H9 (cell line): ENCODE measurements at regions not wholly inside any gene's neighbourhood (a gene's known extent, or its start where the extent isn't known, plus 50 kb on each side); places are given as distances from the start of the nearest gene placed in this dataset.

Experiments
- DNase-seq: peaks from one replicate; pipeline ENCODE4 v3.0.0-alpha.2; 2017
- H2AFZ ChIP-seq: one replicate; pipeline ENCODE4 v1.6.1; 2013; ENCODE audit warnings: mild to moderate bottlenecking, low read length, control low read depth, moderate library complexity
- H2AK5ac ChIP-seq: 2 replicates; pipeline ENCODE4 v1.6.1; 2013; ENCODE audit warnings: low read length, control low read depth, mixed read lengths; ENCODE audit not compliant: insufficient read length
- H2BK120ac ChIP-seq: one replicate; pipeline ENCODE4 v1.6.1; 2013; ENCODE audit warnings: low read depth, mild to moderate bottlenecking, low read length, control low read depth, inconsistent platforms; ENCODE audit not compliant: poor library complexity, severe bottlenecking
- H2BK12ac ChIP-seq: 2 replicates; pipeline ENCODE4 v1.6.1; 2013; ENCODE audit warnings: low read length, control low read depth, mixed read lengths, low read depth; ENCODE audit not compliant: insufficient read length
- H2BK15ac ChIP-seq: 2 replicates; pipeline ENCODE4 v1.6.1; 2013; ENCODE audit warnings: low read depth, low read length, control low read depth
- H2BK20ac ChIP-seq: one replicate; pipeline ENCODE4 v1.6.1; 2013; ENCODE audit warnings: low read depth, mild to moderate bottlenecking, low read length, control low read depth, inconsistent platforms; ENCODE audit not compliant: poor library complexity, severe bottlenecking
- H2BK5ac ChIP-seq: 2 replicates; pipeline ENCODE4 v1.6.1; 2013; ENCODE audit warnings: low read length, control low read depth, mixed read lengths; ENCODE audit not compliant: insufficient read length
- H3K14ac ChIP-seq: 2 replicates; pipeline ENCODE4 v1.6.1; 2013; ENCODE audit warnings: low read length, control low read depth; ENCODE audit not compliant: insufficient read depth
- H3K18ac ChIP-seq: 2 replicates; pipeline ENCODE4 v1.6.1; 2013; ENCODE audit warnings: low read depth, mild to moderate bottlenecking, mixed read lengths, low read length, control low read depth; ENCODE audit not compliant: insufficient read length
- H3K23ac ChIP-seq: 2 replicates; pipeline ENCODE4 v1.6.1; 2013; ENCODE audit warnings: low read length, control low read depth, mixed read lengths, low read depth; ENCODE audit not compliant: insufficient read length
- H3K23me2 ChIP-seq: 2 replicates; pipeline ENCODE4 v1.6.1; 2013; ENCODE audit warnings: low read depth, mild to moderate bottlenecking, mixed read lengths, low read length, control low read depth; ENCODE audit not compliant: insufficient read length, poor library complexity, severe bottlenecking
- H3K27ac ChIP-seq: 2 replicates; pipeline ENCODE4 v1.5.1; 2013; ENCODE audit warnings: low read length, control low read depth, mixed read lengths, low read depth; ENCODE audit not compliant: insufficient read length
- H3K27me3 ChIP-seq: 2 replicates; pipeline ENCODE4 v1.6.1; 2013; ENCODE audit warnings: low read length, control low read depth, inconsistent platforms; ENCODE audit not compliant: insufficient read depth
- H3K4ac ChIP-seq: 2 replicates; pipeline ENCODE4 v1.6.1; 2013; ENCODE audit warnings: low read depth, mild to moderate bottlenecking, control low read depth, inconsistent platforms, low read length, moderate library complexity
- H3K4me1 ChIP-seq: 2 replicates; pipeline ENCODE4 v1.6.1; 2013; ENCODE audit warnings: low read length, control low read depth, inconsistent platforms; ENCODE audit not compliant: insufficient read depth
- H3K4me2 ChIP-seq: 2 replicates; pipeline ENCODE4 v1.6.1; 2013; ENCODE audit warnings: low read length, control low read depth, mixed read lengths; ENCODE audit not compliant: insufficient read length, insufficient read depth
- H3K56ac ChIP-seq: 2 replicates; pipeline ENCODE4 v1.6.1; 2013; ENCODE audit warnings: low read depth, mild to moderate bottlenecking, mixed read lengths, low read length, control low read depth; ENCODE audit not compliant: insufficient read length
- H3K79me1 ChIP-seq: 2 replicates; pipeline ENCODE4 v1.6.1; 2013; ENCODE audit warnings: low read depth, mild to moderate bottlenecking, moderate library complexity, low read length, control low read depth, inconsistent platforms; ENCODE audit not compliant: insufficient read depth, poor library complexity, severe bottlenecking
- H3K79me2 ChIP-seq: 2 replicates; pipeline ENCODE4 v1.6.1; 2013; ENCODE audit warnings: low read length, control low read depth, inconsistent platforms; ENCODE audit not compliant: insufficient read depth
- H3K9ac ChIP-seq: 2 replicates; pipeline ENCODE4 v1.6.1; 2013; ENCODE audit warnings: low read length, control low read depth, mixed read lengths; ENCODE audit not compliant: insufficient read length; ENCODE audit errors: extremely low read depth
- H3K9me3 ChIP-seq: one replicate; pipeline ENCODE4 v1.6.1; 2013; ENCODE audit warnings: low read depth, low read length, inconsistent platforms; ENCODE audit not compliant: control insufficient read depth
- H3T11ph ChIP-seq: one replicate; pipeline ENCODE4 v1.6.1; 2013; ENCODE audit warnings: mild to moderate bottlenecking, low read length, control low read depth, inconsistent platforms
- H4K20me1 ChIP-seq: one replicate; pipeline ENCODE4 v1.6.1; 2013; ENCODE audit not compliant: control insufficient read depth, insufficient read length, insufficient read depth
- H4K5ac ChIP-seq: 2 replicates; pipeline ENCODE4 v1.6.1; 2013; ENCODE audit warnings: low read depth, mild to moderate bottlenecking, mixed read lengths, low read length, control low read depth; ENCODE audit not compliant: insufficient read length
- H4K8ac ChIP-seq: replicated peaks from 2 replicates; pipeline ENCODE4 v1.6.1; 2013; ENCODE audit warnings: low read length, control low read depth, mixed read lengths, low read depth; ENCODE audit not compliant: insufficient read length
- H4K91ac ChIP-seq: 2 replicates; pipeline ENCODE4 v1.6.1; 2013; ENCODE audit warnings: low read depth, mild to moderate bottlenecking, moderate library complexity, mixed read lengths, low read length, control low read depth; ENCODE audit not compliant: insufficient read length
- H3K27ac Mint-ChIP-seq, 3 experiments: 2 replicates in 2 of 3; 3 replicates in 1 of 3; pipeline ENCODE4 v1.8.0; 2020 to 2021; ENCODE audit warnings: mixed read lengths in 3 of 3, mild to moderate bottlenecking in 1 of 3, moderate library complexity in 1 of 3
- H3K27me3 Mint-ChIP-seq: 2 replicates; pipeline ENCODE4 v1.8.0; 2021; ENCODE audit warnings: low read depth, mild to moderate bottlenecking, moderate library complexity, mixed read lengths
- H3K36me3 Mint-ChIP-seq, 3 experiments: 2 replicates in 2 of 3; 3 replicates in 1 of 3; pipeline ENCODE4 v1.8.0; 2020 to 2021; ENCODE audit warnings: low read depth in 3 of 3, mixed read lengths in 3 of 3; ENCODE audit not compliant: insufficient read depth in 1 of 3
- H3K4me1 Mint-ChIP-seq, 2 experiments: 2 replicates each; pipeline ENCODE4 v1.8.0; 2020; ENCODE audit warnings: mixed read lengths in 2 of 2
- H3K4me3 Mint-ChIP-seq, 2 experiments: 2 replicates in 1 of 2; 3 replicates in 1 of 2; pipeline ENCODE4 v1.8.0; 2020 to 2021; ENCODE audit warnings: mild to moderate bottlenecking in 2 of 2, mixed read lengths in 2 of 2, moderate library complexity in 1 of 2
- H3K9me3 Mint-ChIP-seq, 2 experiments: 2 replicates in 1 of 2; 3 replicates in 1 of 2; pipeline ENCODE4 v1.8.0; 2020; ENCODE audit warnings: mild to moderate bottlenecking in 2 of 2, mixed read lengths in 2 of 2, moderate library complexity in 1 of 2
- WGBS: extraction: QIAGEN DNeasy Blood & Tissue Kit; methylation state at CpG from one replicate; pipeline ENCODE4 v1.1.7; 2013; ENCODE audit warnings: missing lambda C conversion rate, low lambda C conversion rate, mixed read lengths; ENCODE audit not compliant: insufficient read length; ENCODE audit errors: extremely low coverage; 5-methylcytosine and 5-hydroxymethylcytosine counted together
- TF ChIP-seq, protein P1 (sequence below): fragments of 200-600 bp; sonication (generic); conservative IDR thresholded peaks from 3 replicates; pipeline ENCODE4 v1.8.0; 2021; ENCODE audit warnings: antibody characterized with exemption, mild to moderate bottlenecking

DNA sequence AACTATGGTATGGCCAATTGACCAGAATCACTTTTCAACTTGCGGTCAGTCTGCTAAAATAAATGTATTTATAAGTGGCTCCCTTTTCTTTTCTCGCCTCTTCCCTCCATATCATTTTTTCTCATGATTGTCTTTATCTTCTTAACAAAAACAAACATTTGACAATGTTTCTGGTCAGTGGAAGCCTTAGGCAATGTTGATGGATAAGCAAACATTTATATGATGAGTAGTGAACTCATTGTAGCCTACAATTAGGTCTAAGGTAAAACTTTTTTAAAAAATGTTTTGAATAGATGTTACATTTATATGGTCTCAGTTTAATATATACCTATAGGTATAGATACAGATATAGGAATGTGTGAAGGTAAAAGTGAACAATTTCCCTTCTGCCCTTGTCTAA lies 355.4 kb downstream of the MFSD1 start:
- no peak overlapping the region for H4K5ac ChIP-seq
- H3K4ac ChIP-seq: no peak overlapping the region
- H2AFZ ChIP-seq: no peak overlapping the region
- no peak overlapping the region for H2BK12ac ChIP-seq
- Mint-ChIP-seq H3K4me3 (no peak overlapping the region), H3K27ac (no peak overlapping the region), H3K27me3 (no peaks in the 10 kb centered on the region), H3K9me3 (no peaks in the 10 kb centered on the region), H3K36me3 (no peaks in the 10 kb centered on the region), H3K4me1 (peaks cover 3 to 4% of the 10 kb centered on the region in 2 experiments; a peak in 3 of 4 replicates)
- no peak overlapping the region for H3T11ph ChIP-seq
- H4K20me1 ChIP-seq: no peaks in the 10 kb centered on the region
- H3K14ac ChIP-seq: no peak overlapping the region
- H2BK15ac ChIP-seq: no peak overlapping the region
- no peak overlapping the region for H4K8ac ChIP-seq
- H3K9me3 ChIP-seq: no peaks in the 10 kb centered on the region
- H2BK20ac ChIP-seq: no peak overlapping the region
- H3K23ac ChIP-seq: no peak overlapping the region
- H3K79me1 ChIP-seq: no peaks in the 10 kb centered on the region
- WGBS: 100% methylated on average over 1 of the region's 2 CpGs
- no peaks in the 10 kb centered on the region for H3K27me3 ChIP-seq
- TF ChIP-seq, protein P1, sequence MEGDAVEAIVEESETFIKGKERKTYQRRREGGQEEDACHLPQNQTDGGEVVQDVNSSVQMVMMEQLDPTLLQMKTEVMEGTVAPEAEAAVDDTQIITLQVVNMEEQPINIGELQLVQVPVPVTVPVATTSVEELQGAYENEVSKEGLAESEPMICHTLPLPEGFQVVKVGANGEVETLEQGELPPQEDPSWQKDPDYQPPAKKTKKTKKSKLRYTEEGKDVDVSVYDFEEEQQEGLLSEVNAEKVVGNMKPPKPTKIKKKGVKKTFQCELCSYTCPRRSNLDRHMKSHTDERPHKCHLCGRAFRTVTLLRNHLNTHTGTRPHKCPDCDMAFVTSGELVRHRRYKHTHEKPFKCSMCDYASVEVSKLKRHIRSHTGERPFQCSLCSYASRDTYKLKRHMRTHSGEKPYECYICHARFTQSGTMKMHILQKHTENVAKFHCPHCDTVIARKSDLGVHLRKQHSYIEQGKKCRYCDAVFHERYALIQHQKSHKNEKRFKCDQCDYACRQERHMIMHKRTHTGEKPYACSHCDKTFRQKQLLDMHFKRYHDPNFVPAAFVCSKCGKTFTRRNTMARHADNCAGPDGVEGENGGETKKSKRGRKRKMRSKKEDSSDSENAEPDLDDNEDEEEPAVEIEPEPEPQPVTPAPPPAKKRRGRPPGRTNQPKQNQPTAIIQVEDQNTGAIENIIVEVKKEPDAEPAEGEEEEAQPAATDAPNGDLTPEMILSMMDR: no peak
- H3K56ac ChIP-seq: no peak overlapping the region
- no peak overlapping the region for H2AK5ac ChIP-seq
- H3K4me2 ChIP-seq: no peak overlapping the region
- no peaks in the 10 kb centered on the region for H3K79me2 ChIP-seq
- no peak overlapping the region for H2BK120ac ChIP-seq
- H3K4me1 ChIP-seq: no peaks in the 10 kb centered on the region
- H2BK5ac ChIP-seq: no peak overlapping the region
- no peak overlapping the region for H3K9ac ChIP-seq
- no peaks in the 10 kb centered on the region for H3K23me2 ChIP-seq
- H3K27ac ChIP-seq: no peak overlapping the region
- H3K18ac ChIP-seq: no peak overlapping the region
- no peak overlapping the region for H4K91ac ChIP-seq
- no peak for DNase-seq
